Spleen (tissue), 11 donors: ENCODE measurements at regions not wholly inside any gene's neighbourhood (a gene's known extent, or its start where the extent isn't known, plus 50 kb on each side); places are given as distances from the start of the nearest gene placed in this dataset.

Experiments
- DNase-seq: peaks from one replicate; pipeline ENCODE4 v3.0.0-alpha.2; 2020
- H3K27ac ChIP-seq, 8 donors: fragments of 200-600 bp; sonication (generic) in 7 of 8; 1 replicate in 4 of 8; 2 replicates in 4 of 8; pipeline versions ENCODE4 v1.5.0 to v1.8.0; 2016 to 2021; ENCODE audit warnings: inconsistent platforms in 4 of 8, mild to moderate bottlenecking in 4 of 8, moderate library complexity in 1 of 8
- H3K27me3 ChIP-seq, 7 donors: fragments of 200-600 bp; sonication (generic) in 6 of 7; replicated peaks in 1 of 7; 1 replicate in 4 of 7; 2 replicates in 3 of 7; pipeline versions ENCODE4 v1.5.0 to v1.8.0; 2016 to 2021; ENCODE audit warnings: inconsistent platforms in 3 of 7, mild to moderate bottlenecking in 1 of 7
- H3K36me3 ChIP-seq, 6 donors: fragments of 200-600 bp; sonication (generic) in 5 of 6; 1 replicate in 4 of 6; 2 replicates in 2 of 6; pipeline versions ENCODE4 v1.5.0 to v1.8.0; 2016 to 2021; ENCODE audit warnings: inconsistent platforms in 2 of 6
- H3K4me1 ChIP-seq, 6 donors: fragments of 200-600 bp; sonication (generic) in 5 of 6; 1 replicate in 3 of 6; 2 replicates in 3 of 6; pipeline versions ENCODE4 v1.5.0 to v1.8.0; 2016 to 2021; ENCODE audit warnings: inconsistent platforms in 3 of 6
- H3K4me3 ChIP-seq, 8 donors: fragments of 200-600 bp; sonication (generic) in 7 of 8; 1 replicate in 4 of 8; 2 replicates in 4 of 8; pipeline versions ENCODE4 v1.5.0 to v1.8.0; 2016 to 2021; ENCODE audit warnings: inconsistent platforms in 4 of 8, mild to moderate bottlenecking in 4 of 8, moderate library complexity in 2 of 8
- H3K9me3 ChIP-seq, 8 donors: fragments of 200-600 bp; sonication (generic) in 7 of 8; 1 replicate in 4 of 8; 2 replicates in 4 of 8; pipeline versions ENCODE4 v1.5.0 to v1.8.0; 2016 to 2021; ENCODE audit warnings: inconsistent platforms in 4 of 8
- POLR2A ChIP-seq, 3 donors: fragments of 450-650 bp; IDR thresholded peaks; one replicate each; pipeline ENCODE4 v1.5.1; 2017; ENCODE audit warnings: antibody characterized with exemption in 3 of 3, mild to moderate bottlenecking in 1 of 3
- POLR2AphosphoS5 ChIP-seq, 3 donors: sonication (generic); formaldehyde crosslinking; IDR thresholded peaks; one replicate each; pipeline ENCODE4 v1.5.1; 2017; ENCODE audit warnings: antibody characterized with exemption in 3 of 3
- WGBS, 5 donors: extraction: QIAGEN DNeasy Blood & Tissue Kit in 3 of 5; methylation state at CpG; one replicate each; pipeline versions ENCODE4 v1.1.5 to v1.1.7; 2013 to 2018; 5-methylcytosine and 5-hydroxymethylcytosine counted together
- intact Hi-C: fragments of 100-400 bp; cut with DNase I; formaldehyde crosslinking; loops from one replicate; pipeline ENCODE4 v1.15.0; 2023; ENCODE audit warnings: low total_unique reads
- TF ChIP-seq, protein P1 (sequence below), 11 experiments: fragments of 200-600 bp in 7 of 11; fragments of 450-650 bp in 4 of 11; sonication (generic) in 4 of 11; IDR thresholded peaks in 8 of 11; conservative IDR thresholded peaks in 3 of 11; 1 replicate in 7 of 11; 2 replicates in 4 of 11; pipeline versions ENCODE4 v1.4.0 to v1.8.0; 2016 to 2021; ENCODE audit warnings: antibody characterized with exemption in 11 of 11, inconsistent platforms in 4 of 11, mild to moderate bottlenecking in 1 of 11
- donor health status: healthy with polysubstance abuse.
- donor health status: DM: no; HTN: no; CAD: no; lungs with moderate emphysema.
- donor health status: DM: no; HTN: no; CAD: no.
- donor health status: Bipolar disorder and iron deficiency.
- donor health status: healthy.
- donor health status: DM: no; HTN: no; CAD: no.
- donor health status: DM: yes; HTN: yes; CAD: no.

GRCh38 chr5:115418788-115419187 lies 122.3 kb upstream of the CCDC112 start:
- Histone ChIP-seq H3K4me1 (no peaks in the 10 kb centered on the region), H3K27ac (no peak overlapping the region), H3K4me3 (no peak overlapping the region), H3K9me3 (no peaks in the 10 kb centered on the region), H3K36me3 (no peaks in the 10 kb centered on the region), H3K27me3 (peaks cover 0 to 6% (median 0%) of the 10 kb centered on the region in 7 donors)
- 75 to 82% (median 79%) methylated on average over 5 of the region's 5 CpGs for WGBS, 5 donors
- no peak for DNase-seq
- TF ChIP-seq POLR2AphosphoS5 (IDR thresholded peaks at IDR 0.05) (no peak), POLR2A (IDR thresholded peaks at IDR 0.05) (no peak)
- TF ChIP-seq, protein P1, sequence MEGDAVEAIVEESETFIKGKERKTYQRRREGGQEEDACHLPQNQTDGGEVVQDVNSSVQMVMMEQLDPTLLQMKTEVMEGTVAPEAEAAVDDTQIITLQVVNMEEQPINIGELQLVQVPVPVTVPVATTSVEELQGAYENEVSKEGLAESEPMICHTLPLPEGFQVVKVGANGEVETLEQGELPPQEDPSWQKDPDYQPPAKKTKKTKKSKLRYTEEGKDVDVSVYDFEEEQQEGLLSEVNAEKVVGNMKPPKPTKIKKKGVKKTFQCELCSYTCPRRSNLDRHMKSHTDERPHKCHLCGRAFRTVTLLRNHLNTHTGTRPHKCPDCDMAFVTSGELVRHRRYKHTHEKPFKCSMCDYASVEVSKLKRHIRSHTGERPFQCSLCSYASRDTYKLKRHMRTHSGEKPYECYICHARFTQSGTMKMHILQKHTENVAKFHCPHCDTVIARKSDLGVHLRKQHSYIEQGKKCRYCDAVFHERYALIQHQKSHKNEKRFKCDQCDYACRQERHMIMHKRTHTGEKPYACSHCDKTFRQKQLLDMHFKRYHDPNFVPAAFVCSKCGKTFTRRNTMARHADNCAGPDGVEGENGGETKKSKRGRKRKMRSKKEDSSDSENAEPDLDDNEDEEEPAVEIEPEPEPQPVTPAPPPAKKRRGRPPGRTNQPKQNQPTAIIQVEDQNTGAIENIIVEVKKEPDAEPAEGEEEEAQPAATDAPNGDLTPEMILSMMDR (IDR thresholded peaks at IDR 0.05 in 8 of 11, conservative IDR thresholded peaks at IDR 0.05 in 3 of 11), result no peak
- intact Hi-C loops, result no loop called here

DNA sequence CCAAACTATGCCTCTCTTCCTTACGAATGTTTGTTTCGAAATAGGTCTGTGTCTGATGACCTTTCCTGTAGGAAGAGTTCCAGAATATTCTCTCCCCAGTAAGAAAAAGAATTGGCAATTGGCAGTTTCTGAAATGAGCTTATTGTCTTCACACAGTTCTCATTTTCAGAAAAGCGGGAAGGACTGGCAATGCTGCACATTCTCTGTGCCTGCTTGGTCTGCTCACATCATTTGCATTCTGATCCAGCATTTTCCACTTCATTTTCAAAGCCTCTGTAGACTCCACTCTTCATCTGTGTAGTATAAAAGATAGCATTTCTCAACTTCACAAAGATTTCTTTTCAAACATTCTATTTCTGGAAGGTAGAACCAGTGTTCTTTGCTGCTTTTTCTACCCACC lies 120.6 kb upstream of the CCDC112 start:
- H3K4me1 ChIP-seq, result no peaks in the 10 kb centered on the region
- intact Hi-C loops, result no loop called here
- no peaks in the 10 kb centered on the region for H3K27me3 ChIP-seq
- WGBS, 5 donors, result 75 to 85% (median 80%) methylated on average over 3 of the region's 3 CpGs
- TF ChIP-seq POLR2AphosphoS5 (IDR thresholded peaks at IDR 0.05), result no peak
- TF ChIP-seq, protein P1 (IDR thresholded peaks at IDR 0.05 in 8 of 11, conservative IDR thresholded peaks at IDR 0.05 in 3 of 11), result no peak
- no peak for DNase-seq
- H3K4me3 ChIP-seq, result no peak overlapping the region
- H3K27ac ChIP-seq, result no peak overlapping the region
- no peaks in the 10 kb centered on the region for H3K36me3 ChIP-seq
- H3K9me3 ChIP-seq, result no peaks in the 10 kb centered on the region

GRCh38 chr5:115415143-115415491 lies 118.7 kb upstream of the CCDC112 start:
- TF ChIP-seq POLR2AphosphoS5 (IDR thresholded peaks at IDR 0.05) (no peak), POLR2A (IDR thresholded peaks at IDR 0.05) (no peak)
- TF ChIP-seq, protein P1 (IDR thresholded peaks at IDR 0.05 in 8 of 11, conservative IDR thresholded peaks at IDR 0.05 in 3 of 11), result no peak
- Histone ChIP-seq H3K36me3 (no peaks in the 10 kb centered on the region), H3K9me3 (no peaks in the 10 kb centered on the region), H3K27ac (no peak overlapping the region), H3K4me1 (no peaks in the 10 kb centered on the region), H3K4me3 (no peak overlapping the region), H3K27me3 (no peaks in the 10 kb centered on the region)
- WGBS, 5 donors, result 56 to 81% (median 80%) methylated on average over 1 of the region's 1 CpG
- intact Hi-C loops, result no loop called here
- DNase-seq, result no peak

GRCh38 chr5:115414406-115415142 lies 118.1 kb upstream of the CCDC112 start:
- Histone ChIP-seq H3K36me3 (no peaks in the 10 kb centered on the region), H3K27me3 (no peaks in the 10 kb centered on the region), H3K4me3 (no peak overlapping the region), H3K9me3 (no peaks in the 10 kb centered on the region), H3K4me1 (no peaks in the 10 kb centered on the region), H3K27ac (no peak overlapping the region)
- WGBS, 5 donors, result 75 to 83% (median 77%) methylated on average over 5 of the region's 5 CpGs
- no peak for DNase-seq
- intact Hi-C loops, result no loop called here
- TF ChIP-seq POLR2A (IDR thresholded peaks at IDR 0.05), result no peak
- TF ChIP-seq, protein P1 (IDR thresholded peaks at IDR 0.05 in 8 of 11, conservative IDR thresholded peaks at IDR 0.05 in 3 of 11), result no peak
- no peak for TF ChIP-seq POLR2AphosphoS5 (IDR thresholded peaks at IDR 0.05)
